Loucy (cell line): ENCODE measurements at regions not wholly inside any gene's neighbourhood (a gene's known extent, or its start where the extent isn't known, plus 50 kb on each side); places are given as distances from the start of the nearest gene placed in this dataset.

Experiments
- H2AFZ ChIP-seq: fragments of 200-600 bp; sonication (generic); 2 replicates; pipeline ENCODE4 v1.6.0; 2016; ENCODE audit warnings: antibody characterized with exemption, mild to moderate bottlenecking, low read length, moderate library complexity
- H3F3A ChIP-seq: fragments of 200-600 bp; 2 replicates; pipeline ENCODE4 v1.6.0; 2016; ENCODE audit warnings: antibody characterized with exemption, low read depth, mild to moderate bottlenecking
- H3K27me3 ChIP-seq: fragments of 200-600 bp; sonication (generic); 2 replicates; pipeline ENCODE4 v1.6.1; 2014; ENCODE audit warnings: low read length, mild to moderate bottlenecking; ENCODE audit not compliant: insufficient read depth, poor library complexity, severe bottlenecking
- H3K36me3 ChIP-seq: fragments of 200-600 bp; sonication (generic); 2 replicates; pipeline ENCODE4 v1.6.1; 2016; ENCODE audit warnings: low read length; ENCODE audit not compliant: insufficient read depth
- H3K4me1 ChIP-seq: fragments of 200-600 bp; sonication (generic); 2 replicates; pipeline ENCODE4 v1.5.1; 2014; ENCODE audit warnings: low read length, mild to moderate bottlenecking; ENCODE audit not compliant: insufficient read depth, poor library complexity, severe bottlenecking
- H3K4me2 ChIP-seq: fragments of 200-600 bp; sonication (generic); 2 replicates; pipeline ENCODE4 v1.6.0; 2014; ENCODE audit warnings: antibody characterized with exemption, low read length, low read depth, mild to moderate bottlenecking; ENCODE audit not compliant: poor library complexity, severe bottlenecking
- H3K4me3 ChIP-seq: fragments of 200-600 bp; sonication (generic); 2 replicates; pipeline ENCODE4 v1.5.1; 2014; ENCODE audit warnings: low read length, mild to moderate bottlenecking, mixed read lengths; ENCODE audit not compliant: poor library complexity, severe bottlenecking
- H3K79me2 ChIP-seq: fragments of 200-600 bp; sonication (generic); 2 replicates; pipeline ENCODE4 v1.6.1; 2014; ENCODE audit warnings: low read length; ENCODE audit not compliant: insufficient read depth
- H3K9ac ChIP-seq: fragments of 200-600 bp; sonication (generic); 2 replicates; pipeline ENCODE4 v1.6.0; 2014; ENCODE audit warnings: mild to moderate bottlenecking, low read depth, low read length, moderate library complexity; ENCODE audit not compliant: poor library complexity, severe bottlenecking
- H3K9me2 ChIP-seq: fragments of 200-600 bp; sonication (generic); replicated peaks from 2 replicates; pipeline ENCODE4 v1.6.1; 2016; ENCODE audit warnings: low read depth, low read length, mixed read lengths
- H3K9me3 ChIP-seq: fragments of 200-600 bp; sonication (generic); 2 replicates; pipeline ENCODE4 v1.6.1; 2014; ENCODE audit warnings: mild to moderate bottlenecking, antibody characterized with exemption, low read length, low read depth; ENCODE audit not compliant: insufficient read depth
- H4K20me1 ChIP-seq: fragments of 200-600 bp; sonication (generic); 2 replicates; pipeline ENCODE4 v1.6.0; 2014; ENCODE audit warnings: antibody characterized with exemption, low read length, mild to moderate bottlenecking; ENCODE audit not compliant: insufficient read depth, poor library complexity, severe bottlenecking
- EZH2phosphoT487 ChIP-seq: fragments of 200-600 bp; IDR thresholded peaks from 2 replicates; pipeline ENCODE4 v1.6.1; 2018; ENCODE audit warnings: antibody characterized with exemption, mild to moderate bottlenecking, moderate library complexity, borderline replicate concordance
- TF ChIP-seq, protein P1 (sequence below): fragments of 200-600 bp; sonication (generic); conservative IDR thresholded peaks from 2 replicates; pipeline ENCODE4 v1.5.1; 2014; ENCODE audit warnings: mild to moderate bottlenecking, antibody characterized with exemption, low read length

DNA sequence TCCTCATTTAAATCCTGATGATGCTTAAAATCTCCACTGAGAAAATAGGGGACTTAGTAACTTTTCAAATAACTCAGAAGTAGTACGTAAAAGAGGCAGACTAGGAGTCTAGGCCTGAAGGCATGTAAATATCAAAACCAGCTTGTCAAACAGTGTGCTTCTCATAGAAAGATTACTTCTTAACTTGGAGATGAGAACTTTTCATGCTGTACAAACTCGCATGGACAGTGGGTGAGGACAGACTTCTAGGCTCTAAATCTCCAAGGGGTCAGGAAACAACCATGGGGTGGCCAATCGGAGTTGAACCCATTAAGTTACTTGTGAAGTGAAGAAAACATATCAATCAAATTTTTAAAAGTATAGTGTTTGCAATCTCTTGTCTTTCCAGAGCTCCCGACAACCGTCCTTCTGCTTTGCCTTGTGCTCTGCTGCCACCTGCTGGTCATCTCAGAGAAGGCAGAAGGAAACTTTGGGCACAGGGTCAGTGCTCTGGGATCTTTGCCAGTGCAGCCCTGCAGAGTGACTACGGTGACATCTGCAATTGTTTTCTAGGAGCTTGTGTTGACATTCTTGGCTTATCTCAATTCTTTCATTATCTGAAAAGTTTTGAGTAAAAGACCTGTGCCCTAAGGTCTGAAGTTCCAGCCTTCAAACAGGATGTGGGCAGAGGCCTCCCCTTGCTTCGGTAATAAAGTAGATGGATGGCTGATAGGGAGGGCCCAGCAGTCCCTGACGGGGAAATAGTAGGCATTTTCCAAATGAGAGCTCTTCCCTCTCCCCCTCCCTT lies 105.1 kb upstream of the PDE4B start:
- TF ChIP-seq EZH2phosphoT487: no peak
- TF ChIP-seq, protein P1, sequence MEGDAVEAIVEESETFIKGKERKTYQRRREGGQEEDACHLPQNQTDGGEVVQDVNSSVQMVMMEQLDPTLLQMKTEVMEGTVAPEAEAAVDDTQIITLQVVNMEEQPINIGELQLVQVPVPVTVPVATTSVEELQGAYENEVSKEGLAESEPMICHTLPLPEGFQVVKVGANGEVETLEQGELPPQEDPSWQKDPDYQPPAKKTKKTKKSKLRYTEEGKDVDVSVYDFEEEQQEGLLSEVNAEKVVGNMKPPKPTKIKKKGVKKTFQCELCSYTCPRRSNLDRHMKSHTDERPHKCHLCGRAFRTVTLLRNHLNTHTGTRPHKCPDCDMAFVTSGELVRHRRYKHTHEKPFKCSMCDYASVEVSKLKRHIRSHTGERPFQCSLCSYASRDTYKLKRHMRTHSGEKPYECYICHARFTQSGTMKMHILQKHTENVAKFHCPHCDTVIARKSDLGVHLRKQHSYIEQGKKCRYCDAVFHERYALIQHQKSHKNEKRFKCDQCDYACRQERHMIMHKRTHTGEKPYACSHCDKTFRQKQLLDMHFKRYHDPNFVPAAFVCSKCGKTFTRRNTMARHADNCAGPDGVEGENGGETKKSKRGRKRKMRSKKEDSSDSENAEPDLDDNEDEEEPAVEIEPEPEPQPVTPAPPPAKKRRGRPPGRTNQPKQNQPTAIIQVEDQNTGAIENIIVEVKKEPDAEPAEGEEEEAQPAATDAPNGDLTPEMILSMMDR: peak; percentile 97
- H2AFZ ChIP-seq: peak overlapping the region; percentile 89
- H3K79me2 ChIP-seq: no peaks in the 10 kb centered on the region
- H3K9me3 ChIP-seq: no peaks in the 10 kb centered on the region
- no peaks in the 10 kb centered on the region for H3K27me3 ChIP-seq
- H3K9ac ChIP-seq: peak overlapping the region; percentile 35
- H3K4me3 ChIP-seq: peak overlapping the region; percentile 63
- peaks cover 47% of the 10 kb centered on the region for H3K4me1 ChIP-seq
- no peaks in the 10 kb centered on the region for H3F3A ChIP-seq
- no peaks in the 10 kb centered on the region for H4K20me1 ChIP-seq
- no peaks in the 10 kb centered on the region for H3K9me2 ChIP-seq
- H3K4me2 ChIP-seq: peak overlapping the region; percentile 79
- H3K36me3 ChIP-seq: no peaks in the 10 kb centered on the region

DNA sequence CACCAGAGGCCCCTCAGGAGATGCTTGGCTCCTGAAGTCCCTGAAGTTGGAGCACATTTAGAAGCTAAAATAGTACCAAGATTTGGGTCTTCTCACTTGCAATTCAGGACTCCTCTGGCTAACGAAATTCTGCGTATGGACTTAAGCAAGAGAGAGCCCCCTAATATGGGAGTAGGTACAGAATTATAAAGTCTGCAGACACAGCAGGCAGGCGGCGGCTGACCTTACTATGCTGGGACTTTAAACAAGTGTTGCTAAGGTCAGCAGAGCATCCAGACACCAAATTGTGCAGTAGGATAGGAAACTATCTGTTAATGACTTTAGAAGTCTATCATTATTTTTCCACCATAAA lies 104.5 kb upstream of the PDE4B start:
- peak overlapping the region; percentile 89 for H2AFZ ChIP-seq
- H3K4me1 ChIP-seq: peaks cover 47% of the 10 kb centered on the region
- H4K20me1 ChIP-seq: no peaks in the 10 kb centered on the region
- peak overlapping the region; percentile 35 for H3K9ac ChIP-seq
- no peaks in the 10 kb centered on the region for H3K36me3 ChIP-seq
- TF ChIP-seq, protein P1: no peak
- no peak for TF ChIP-seq EZH2phosphoT487
- H3K9me3 ChIP-seq: no peaks in the 10 kb centered on the region
- no peaks in the 10 kb centered on the region for H3F3A ChIP-seq
- no peaks in the 10 kb centered on the region for H3K9me2 ChIP-seq
- H3K4me2 ChIP-seq: peak overlapping the region; percentile 79
- H3K79me2 ChIP-seq: no peaks in the 10 kb centered on the region
- H3K4me3 ChIP-seq: peak overlapping the region; percentile 63
- no peaks in the 10 kb centered on the region for H3K27me3 ChIP-seq

DNA sequence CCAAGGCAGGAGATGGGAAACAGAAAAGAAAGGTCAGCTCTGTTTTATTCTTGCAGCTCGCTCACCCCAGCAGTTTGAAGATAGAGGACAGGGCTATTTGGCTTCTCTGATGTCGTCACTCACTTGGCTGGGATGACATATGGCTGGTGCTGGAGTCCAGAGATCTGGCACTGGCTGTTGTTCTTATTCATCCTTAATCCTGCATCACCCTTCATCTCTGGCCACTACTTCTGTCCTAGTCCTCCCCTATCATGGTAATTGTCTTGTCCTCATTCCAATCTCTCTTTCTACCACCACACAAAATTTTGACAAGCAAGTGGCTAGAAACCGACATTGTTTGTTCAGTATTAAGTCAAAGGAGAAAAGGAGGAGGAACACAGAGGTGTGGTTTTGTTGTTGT lies 103.8 kb upstream of the PDE4B start:
- H3K9me2 ChIP-seq: no peaks in the 10 kb centered on the region
- H3K79me2 ChIP-seq: no peaks in the 10 kb centered on the region
- H3K4me1 ChIP-seq: peaks cover 49% of the 10 kb centered on the region
- no peak overlapping the region for H2AFZ ChIP-seq
- H3F3A ChIP-seq: no peaks in the 10 kb centered on the region
- H3K36me3 ChIP-seq: no peaks in the 10 kb centered on the region
- H3K4me2 ChIP-seq: no peak overlapping the region
- H3K27me3 ChIP-seq: no peaks in the 10 kb centered on the region
- no peaks in the 10 kb centered on the region for H3K9me3 ChIP-seq
- H3K4me3 ChIP-seq: no peak overlapping the region
- no peaks in the 10 kb centered on the region for H4K20me1 ChIP-seq
- TF ChIP-seq, protein P1: no peak
- no peak overlapping the region for H3K9ac ChIP-seq
